ENCODE measurements at regions not wholly inside any gene's neighbourhood (a gene's known extent, or its start where the extent isn't known, plus 50 kb on each side); places are given as distances from the start of the nearest gene placed in this dataset.

- H3K27me3 ChIP-seq (replicated peaks; ENCODE audit: insufficient read depth, low read length): peaks cover 98% of the 10 kb centered on the region
- DNase-seq: no peak
- H3K79me2 ChIP-seq (ENCODE audit: low read length): no peaks in the 10 kb centered on the region
- no peaks in the 10 kb centered on the region for H3F3A ChIP-seq (ENCODE audit: insufficient read depth, low read length)
- H3K36me3 ChIP-seq (replicated peaks; ENCODE audit: insufficient read depth, low read length): no peaks in the 10 kb centered on the region
- no peak overlapping the region for H3K4me2 ChIP-seq (ENCODE audit: low read depth, low read length)
- no peaks in the 10 kb centered on the region for H3K9me3 ChIP-seq (replicated peaks; ENCODE audit: insufficient read depth, low read length)
- H3K9ac ChIP-seq (ENCODE audit: low read length): no peak overlapping the region
- no peak overlapping the region for H3K27ac ChIP-seq (ENCODE audit: low read length)
- H3K4me1 ChIP-seq (ENCODE audit: low read length): no peaks in the 10 kb centered on the region
- no peak overlapping the region for H3K4me3 ChIP-seq (ENCODE audit: low read length)
- no peaks in the 10 kb centered on the region for H4K20me1 ChIP-seq (ENCODE audit: insufficient read depth, low read length)
- no peak overlapping the region for H2AFZ ChIP-seq (ENCODE audit: low read length)
- TF ChIP-seq EZH2 (optimal IDR thresholded peaks at IDR 0.05; ENCODE audit: low read depth, low read length) (no peak), EZH2phosphoT487 (IDR thresholded peaks at IDR 0.05; ENCODE audit: low read length) (no peak)
- TF ChIP-seq, protein P1, sequence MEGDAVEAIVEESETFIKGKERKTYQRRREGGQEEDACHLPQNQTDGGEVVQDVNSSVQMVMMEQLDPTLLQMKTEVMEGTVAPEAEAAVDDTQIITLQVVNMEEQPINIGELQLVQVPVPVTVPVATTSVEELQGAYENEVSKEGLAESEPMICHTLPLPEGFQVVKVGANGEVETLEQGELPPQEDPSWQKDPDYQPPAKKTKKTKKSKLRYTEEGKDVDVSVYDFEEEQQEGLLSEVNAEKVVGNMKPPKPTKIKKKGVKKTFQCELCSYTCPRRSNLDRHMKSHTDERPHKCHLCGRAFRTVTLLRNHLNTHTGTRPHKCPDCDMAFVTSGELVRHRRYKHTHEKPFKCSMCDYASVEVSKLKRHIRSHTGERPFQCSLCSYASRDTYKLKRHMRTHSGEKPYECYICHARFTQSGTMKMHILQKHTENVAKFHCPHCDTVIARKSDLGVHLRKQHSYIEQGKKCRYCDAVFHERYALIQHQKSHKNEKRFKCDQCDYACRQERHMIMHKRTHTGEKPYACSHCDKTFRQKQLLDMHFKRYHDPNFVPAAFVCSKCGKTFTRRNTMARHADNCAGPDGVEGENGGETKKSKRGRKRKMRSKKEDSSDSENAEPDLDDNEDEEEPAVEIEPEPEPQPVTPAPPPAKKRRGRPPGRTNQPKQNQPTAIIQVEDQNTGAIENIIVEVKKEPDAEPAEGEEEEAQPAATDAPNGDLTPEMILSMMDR (IDR thresholded peaks at IDR 0.05; ENCODE audit: low read length): no peak
- no peaks in the 10 kb centered on the region for H3K9me2 ChIP-seq (replicated peaks; ENCODE audit: insufficient read depth, low read length)
These were observed 532.8 kb downstream of the BRD1 start for GRCh38 chr22:49294656-49295464.

GRCh38 chr22:49292909-49293308 lies 534.8 kb downstream of the BRD1 start:
- no peaks in the 10 kb centered on the region for H3K9me3 ChIP-seq (replicated peaks; ENCODE audit: insufficient read depth, low read length)
- no peaks in the 10 kb centered on the region for H3F3A ChIP-seq (ENCODE audit: insufficient read depth, low read length)
- peaks cover 98% of the 10 kb centered on the region for H3K27me3 ChIP-seq (replicated peaks; ENCODE audit: insufficient read depth, low read length)

DNA sequence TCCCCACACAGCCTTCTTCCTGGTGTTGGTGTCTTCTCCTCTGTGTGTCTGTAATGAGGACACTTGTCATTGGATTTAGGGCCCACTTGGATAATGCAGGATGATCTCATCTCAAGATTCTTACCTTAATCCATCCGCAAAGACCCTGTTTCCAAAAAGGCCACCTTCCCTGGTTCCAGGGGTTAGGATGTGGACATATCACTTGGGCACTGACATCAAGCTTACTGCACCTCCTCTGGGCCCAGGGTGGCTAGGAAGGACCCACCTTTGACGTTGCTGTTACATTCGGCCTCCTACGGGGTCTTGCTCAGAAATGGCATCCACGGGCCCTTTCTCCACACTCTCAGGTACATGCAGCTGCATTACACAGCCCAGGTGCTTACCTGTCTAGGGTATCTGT lies 535.9 kb downstream of the BRD1 start:
- no peak overlapping the region for H3K27ac ChIP-seq (ENCODE audit: low read length)
- H3K4me1 ChIP-seq (ENCODE audit: low read length): no peaks in the 10 kb centered on the region
- no peak for DNase-seq
- TF ChIP-seq, protein P1 (IDR thresholded peaks at IDR 0.05; ENCODE audit: low read length): no peak
- no peak for TF ChIP-seq EZH2phosphoT487 (IDR thresholded peaks at IDR 0.05; ENCODE audit: low read length)
- no peak for TF ChIP-seq EZH2 (optimal IDR thresholded peaks at IDR 0.05; ENCODE audit: low read depth, low read length)
- no peaks in the 10 kb centered on the region for H3K79me2 ChIP-seq (ENCODE audit: low read length)
- no peak overlapping the region for H3K4me3 ChIP-seq (ENCODE audit: low read length)
- H3K4me2 ChIP-seq (ENCODE audit: low read depth, low read length): no peak overlapping the region
- H3K36me3 ChIP-seq (replicated peaks; ENCODE audit: insufficient read depth, low read length): no peaks in the 10 kb centered on the region
- no peak overlapping the region for H3K9ac ChIP-seq (ENCODE audit: low read length)
- H3K9me2 ChIP-seq (replicated peaks; ENCODE audit: insufficient read depth, low read length): no peaks in the 10 kb centered on the region
- H2AFZ ChIP-seq (ENCODE audit: low read length): no peak overlapping the region
- peaks cover 96% of the 10 kb centered on the region for H3K27me3 ChIP-seq (replicated peaks; ENCODE audit: insufficient read depth, low read length)
- no peaks in the 10 kb centered on the region for H4K20me1 ChIP-seq (ENCODE audit: insufficient read depth, low read length)
- no peaks in the 10 kb centered on the region for H3K9me3 ChIP-seq (replicated peaks; ENCODE audit: insufficient read depth, low read length)
- no peaks in the 10 kb centered on the region for H3F3A ChIP-seq (ENCODE audit: insufficient read depth, low read length)

More at GRCh38 chr22:49292909-49293308, 534.8 kb downstream of the BRD1 start:
- no peak overlapping the region for H2AFZ ChIP-seq (ENCODE audit: low read length)
- H3K27ac ChIP-seq (ENCODE audit: low read length): no peak overlapping the region
- no peaks in the 10 kb centered on the region for H3K4me1 ChIP-seq (ENCODE audit: low read length)
- no peak overlapping the region for H3K4me2 ChIP-seq (ENCODE audit: low read depth, low read length)
- no peak for TF ChIP-seq EZH2phosphoT487 (IDR thresholded peaks at IDR 0.05; ENCODE audit: low read length)
- no peak for TF ChIP-seq EZH2 (optimal IDR thresholded peaks at IDR 0.05; ENCODE audit: low read depth, low read length)
- TF ChIP-seq, protein P1 (IDR thresholded peaks at IDR 0.05; ENCODE audit: low read length): no peak
- H3K79me2 ChIP-seq (ENCODE audit: low read length): no peaks in the 10 kb centered on the region
- no peaks in the 10 kb centered on the region for H4K20me1 ChIP-seq (ENCODE audit: insufficient read depth, low read length)
- DNase-seq: no peak
- H3K9ac ChIP-seq (ENCODE audit: low read length): no peak overlapping the region
- H3K4me3 ChIP-seq (ENCODE audit: low read length): no peak overlapping the region
- H3K36me3 ChIP-seq (replicated peaks; ENCODE audit: insufficient read depth, low read length): no peaks in the 10 kb centered on the region
- no peaks in the 10 kb centered on the region for H3K9me2 ChIP-seq (replicated peaks; ENCODE audit: insufficient read depth, low read length)

All from MM.1S (cell line).